Activated CD4-positive, alpha-beta T cell treated with anti-CD3 and anti-CD28 coated beads, Interleukin-2, amount 50 U/mL, for 48 hours (primary cell): ENCODE measurements at regions not wholly inside any gene's neighbourhood (a gene's known extent, or its start where the extent isn't known, plus 50 kb on each side); places are given as distances from the start of the nearest gene placed in this dataset.
"Not testable (repeated sequence)": the region's sequence is repeated elsewhere in the genome, so short reads cannot be mapped to it uniquely, and the experiment has no call there.

Experiments
- DNase-seq, 2 experiments: peaks; one replicate each; pipeline ENCODE4 v3.0.0-alpha.2; 2020

DNA sequence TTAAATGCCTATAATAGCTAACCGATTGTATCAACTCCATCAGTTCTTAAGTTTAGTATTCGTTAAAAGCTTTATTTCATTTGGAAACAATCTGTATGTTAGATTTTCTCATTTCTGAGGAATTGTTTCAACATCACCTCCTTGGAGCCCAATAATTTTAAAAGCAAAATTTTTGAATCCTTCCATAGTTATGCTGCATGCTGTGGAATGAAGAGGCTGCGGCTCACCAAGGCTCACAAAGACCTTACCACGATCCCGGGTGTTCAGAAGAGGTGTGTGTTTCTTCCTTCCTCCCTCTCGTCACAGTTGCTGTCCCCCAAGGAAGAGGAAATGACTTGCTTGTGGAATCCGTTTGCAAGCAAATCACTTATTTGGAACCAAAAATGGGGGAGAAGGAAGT, 143.8 kb downstream of the FGF1 start:
- DNase-seq, result no peak

DNA sequence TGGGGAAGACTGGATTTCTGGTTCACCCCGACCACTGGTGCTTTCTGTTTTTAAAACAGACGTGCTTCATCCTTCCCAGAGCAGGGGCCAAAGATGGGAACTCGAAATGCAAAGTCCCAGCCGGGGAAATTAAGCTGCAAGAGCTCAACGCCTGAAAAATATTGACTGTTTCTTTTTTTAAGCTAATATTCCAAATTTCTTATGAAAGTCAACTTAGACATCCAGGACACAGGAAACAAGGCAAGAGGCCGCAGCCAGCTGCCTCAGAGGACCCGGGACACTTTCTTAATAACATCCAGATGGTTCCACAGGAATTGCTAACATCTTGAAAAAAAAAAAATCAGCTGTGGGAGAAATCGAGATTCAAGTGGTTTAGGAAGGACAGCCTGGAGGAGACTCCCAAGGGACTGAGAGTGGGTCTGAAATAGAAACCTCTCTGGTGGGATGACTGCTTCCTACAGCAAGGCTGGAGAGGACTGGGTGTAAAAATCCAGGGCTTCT, 144.9 kb downstream of the FGF1 start:
- DNase-seq, result no peak

DNA sequence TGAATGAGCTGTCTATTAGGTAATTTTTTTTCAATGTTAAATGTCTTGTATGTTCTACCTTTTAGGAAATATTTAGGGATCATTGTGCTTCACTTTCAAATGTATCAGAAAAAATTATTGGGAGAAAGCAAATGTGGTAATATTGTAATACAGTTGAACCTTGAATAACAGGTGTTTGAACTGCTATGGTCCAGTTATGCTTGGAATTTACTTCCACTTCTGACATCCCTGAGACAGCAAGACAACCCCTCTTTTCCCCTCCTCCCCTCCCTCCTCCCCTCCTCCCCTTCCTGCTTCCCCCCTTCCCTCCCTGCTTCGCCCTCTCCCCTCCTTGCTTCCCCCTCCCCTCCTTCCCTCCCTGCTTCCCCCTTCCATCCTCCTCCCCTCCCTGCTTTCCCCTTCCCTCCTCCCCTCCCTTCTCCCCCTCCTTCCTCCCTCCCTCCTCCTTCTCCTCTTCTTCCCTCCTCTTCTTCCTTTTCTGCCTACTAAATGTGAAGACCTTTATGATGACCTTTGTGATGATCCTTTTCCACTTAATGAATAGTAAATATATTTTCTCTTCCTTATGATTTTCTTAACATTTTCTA, 146.6 kb downstream of the FGF1 start:
- no peak for DNase-seq

DNA sequence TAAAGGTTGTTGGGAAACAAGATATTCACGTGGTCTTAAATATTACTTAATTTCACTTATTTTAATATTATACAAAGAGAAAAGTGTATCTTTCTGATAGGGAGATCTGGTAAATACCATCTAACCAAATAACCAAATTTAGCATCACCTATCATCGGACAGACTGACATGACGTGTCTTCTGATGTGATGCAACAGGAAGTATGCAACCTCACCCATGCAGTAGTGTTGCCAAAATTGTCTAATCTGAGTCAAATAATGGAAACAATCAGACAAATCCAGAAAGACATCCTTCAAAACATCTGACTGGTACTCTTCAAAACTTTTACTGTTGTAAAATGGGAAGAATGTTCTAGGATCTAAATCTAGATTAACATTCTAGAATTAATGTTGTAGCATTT, 148.0 kb downstream of the FGF1 start:
- DNase-seq, result no peak

DNA sequence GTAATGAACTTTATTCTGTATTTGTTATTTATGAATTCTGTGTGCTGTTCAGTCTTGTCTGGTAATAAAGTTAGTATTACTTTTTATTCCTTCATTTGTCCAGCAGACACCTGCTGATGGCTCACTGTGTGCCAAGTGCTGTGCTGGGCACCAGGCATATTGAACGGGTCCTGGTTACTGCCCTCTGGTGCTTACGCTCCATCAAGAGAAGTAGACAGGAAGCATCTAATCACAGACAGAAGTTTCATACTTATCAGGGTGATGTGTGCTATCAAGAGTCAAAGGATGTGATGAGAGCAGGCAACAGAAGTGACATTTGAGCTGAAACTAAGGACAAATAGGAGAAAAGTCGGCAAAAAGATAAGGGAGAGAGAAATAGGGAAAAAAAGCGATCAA, 153.1 kb downstream of the FGF1 start:
- DNase-seq, result no peak

DNA sequence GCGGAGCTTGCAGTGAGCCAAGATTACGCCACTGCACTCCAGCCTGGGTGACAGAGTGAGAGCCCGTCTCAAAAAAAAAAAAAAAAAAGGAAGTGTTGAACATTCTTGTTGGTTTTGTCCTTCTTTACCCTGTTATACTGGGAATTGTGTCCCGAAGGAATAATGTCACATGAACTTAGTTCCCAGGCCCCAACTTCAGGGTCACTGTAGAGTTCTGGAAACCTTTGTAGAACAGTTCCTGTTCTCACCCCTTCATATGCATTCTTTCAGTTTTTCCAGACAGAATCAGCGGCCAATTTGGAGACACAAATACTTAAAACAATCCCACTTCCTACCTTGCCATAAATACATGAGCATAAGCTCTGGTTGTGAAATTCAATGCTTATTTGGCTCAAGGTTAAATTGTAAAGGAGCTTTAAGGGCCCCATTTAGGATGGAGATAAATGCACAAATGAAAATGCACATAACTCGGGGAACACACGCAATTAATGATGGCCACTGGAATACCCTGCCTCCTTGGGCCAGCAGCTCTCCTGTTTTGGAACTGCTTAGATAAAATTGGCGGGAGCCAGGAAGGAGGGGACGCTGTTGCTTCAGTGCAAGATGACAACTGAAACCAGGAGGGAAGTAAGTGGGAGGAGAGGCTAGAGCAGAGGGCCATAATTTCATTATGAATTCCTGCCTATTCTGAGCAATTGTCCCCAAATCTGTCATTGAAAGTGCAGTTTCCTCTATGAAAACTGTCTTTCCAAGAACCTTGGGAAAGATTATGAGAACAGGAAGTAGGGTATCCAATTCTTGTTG, 153.7 kb downstream of the FGF1 start:
- no peak for DNase-seq

DNA sequence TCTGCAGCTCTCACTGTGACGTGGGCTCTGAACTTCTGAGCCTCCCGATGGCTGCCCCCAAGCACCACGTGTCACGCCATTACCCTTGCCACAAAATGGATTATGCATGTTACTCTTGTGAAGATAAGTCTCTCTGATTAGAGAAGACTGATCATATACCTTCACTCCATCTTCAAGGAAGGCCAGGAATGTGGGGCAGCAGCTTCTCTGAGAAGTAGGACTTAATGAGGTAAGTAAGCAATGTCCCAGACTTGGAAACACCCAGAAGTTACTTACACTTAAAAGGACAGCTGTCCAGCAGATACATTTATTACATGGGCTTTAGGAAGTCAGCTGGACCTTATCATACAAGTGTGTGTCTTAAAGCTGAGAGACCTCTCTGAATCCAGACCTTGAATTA, 155.0 kb downstream of the FGF1 start:
- DNase-seq, result no peak

DNA sequence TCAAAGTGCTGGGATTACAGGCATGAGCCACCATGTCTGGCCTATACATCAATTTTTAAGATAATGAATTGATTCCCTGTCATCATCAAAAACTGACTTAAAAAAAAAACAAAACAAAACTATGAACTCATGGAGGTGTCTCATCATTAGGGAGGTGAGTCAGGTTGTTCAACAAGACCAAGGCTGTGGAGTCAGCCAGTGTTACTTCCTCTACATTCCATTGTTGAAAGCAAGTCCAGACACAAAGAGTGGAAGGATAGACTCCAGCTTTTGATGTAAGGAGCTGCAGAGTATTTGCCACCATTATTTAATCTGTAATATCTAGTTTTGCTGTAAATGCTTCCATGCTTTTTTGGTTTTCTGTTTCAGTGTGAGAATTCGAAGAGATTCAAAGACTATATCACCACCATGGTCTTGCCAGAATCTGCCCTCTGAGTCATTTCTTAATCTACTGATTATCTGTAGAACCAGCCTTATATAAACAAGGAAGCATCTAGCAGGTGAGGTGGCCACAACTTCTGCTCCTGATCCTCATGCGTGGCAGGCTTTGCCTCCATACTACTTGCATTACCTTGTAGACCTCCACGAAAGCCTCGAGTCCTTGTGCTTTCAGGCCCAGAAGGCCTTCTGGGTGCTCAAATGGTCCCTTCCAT, 156.1 kb downstream of the FGF1 start:
- DNase-seq, result no peak

DNA sequence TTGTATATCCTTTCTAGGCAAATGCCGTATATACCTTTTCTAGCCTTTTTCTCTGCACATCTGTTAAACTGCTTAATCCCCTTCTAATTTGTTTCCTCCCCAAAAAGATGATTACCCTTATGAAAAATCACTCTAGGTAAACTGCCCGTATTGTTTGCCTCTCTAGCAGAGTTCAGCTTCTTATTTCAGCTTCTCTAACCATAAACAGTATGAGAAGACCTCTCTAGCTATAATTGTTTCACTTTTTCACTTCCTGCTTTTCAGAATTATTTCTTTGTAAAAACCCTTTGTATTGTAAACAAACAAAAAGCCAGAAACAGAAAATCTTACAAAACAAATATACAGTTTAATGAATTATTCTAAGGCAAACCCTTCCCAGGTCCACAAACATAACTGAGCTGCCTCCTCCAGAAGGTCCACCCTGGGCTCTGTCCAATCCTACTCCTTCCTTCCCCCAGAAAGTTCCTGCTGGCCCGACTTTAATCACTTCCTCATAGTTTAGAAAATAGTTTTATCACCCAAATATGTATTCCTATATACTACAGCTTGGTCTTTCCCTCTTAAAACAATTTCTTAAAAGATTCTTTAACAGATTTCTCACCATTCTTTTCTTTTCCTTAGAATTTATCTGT, 158.1 kb downstream of the FGF1 start:
- no peak for DNase-seq

DNA sequence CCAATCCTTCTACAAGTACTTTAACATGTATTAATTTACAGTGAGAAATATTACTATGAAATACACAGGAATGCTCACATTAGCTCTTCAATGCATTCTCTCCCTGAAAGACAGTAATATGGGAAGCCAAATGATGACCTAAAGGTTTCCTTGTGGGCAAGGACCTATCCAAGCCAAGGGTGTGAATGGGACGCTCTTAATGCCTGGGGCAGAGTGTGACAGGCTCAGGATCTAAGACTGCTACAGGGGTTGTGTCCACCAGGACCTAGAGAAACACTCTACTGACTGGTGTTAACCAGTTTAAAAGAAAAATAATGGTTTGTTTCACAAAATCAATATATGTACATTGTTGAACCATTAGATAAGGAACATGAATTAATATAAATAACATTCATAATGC, 158.7 kb downstream of the FGF1 start:
- DNase-seq, result no peak

DNA sequence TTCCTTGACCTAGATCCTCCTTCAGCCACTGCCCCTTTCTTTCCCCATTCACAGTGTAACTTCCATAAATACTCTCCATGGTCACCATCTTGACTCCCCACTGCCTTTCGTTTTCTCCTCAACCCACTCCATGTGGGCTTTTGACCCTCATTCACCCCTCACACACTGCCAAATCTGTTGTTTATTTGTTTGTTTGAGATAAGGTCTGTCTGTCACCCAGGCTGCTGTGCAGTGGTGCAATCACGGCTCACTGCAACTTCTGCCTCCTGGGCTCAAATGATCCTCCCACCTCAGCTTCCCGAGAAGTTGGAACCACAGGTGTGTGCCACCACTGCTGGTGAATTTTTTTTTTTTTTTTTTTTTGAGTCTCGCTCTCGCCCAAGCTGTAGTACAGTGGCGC, 162.9 kb downstream of the FGF1 start:
- no peak for DNase-seq

DNA sequence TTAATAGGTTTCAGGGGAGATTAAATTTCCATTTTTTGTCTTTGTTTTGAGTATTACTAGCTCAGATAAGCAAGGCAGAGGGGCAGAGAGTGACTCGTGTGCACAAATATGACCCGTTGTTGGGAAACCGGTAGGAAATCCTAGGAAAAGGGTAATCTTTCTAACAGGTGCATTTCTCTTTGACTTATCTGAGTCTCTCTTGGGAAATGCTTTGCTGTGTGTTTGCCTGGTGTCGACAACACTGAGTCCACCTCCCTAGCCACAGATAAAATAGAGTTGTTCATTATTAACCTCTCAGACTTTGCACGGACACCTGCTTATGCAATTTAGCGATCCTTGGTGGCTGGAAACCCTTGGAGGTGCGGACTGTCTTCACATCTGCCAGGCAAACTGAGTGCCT, 164.2 kb downstream of the FGF1 start:
- no peak for DNase-seq

DNA sequence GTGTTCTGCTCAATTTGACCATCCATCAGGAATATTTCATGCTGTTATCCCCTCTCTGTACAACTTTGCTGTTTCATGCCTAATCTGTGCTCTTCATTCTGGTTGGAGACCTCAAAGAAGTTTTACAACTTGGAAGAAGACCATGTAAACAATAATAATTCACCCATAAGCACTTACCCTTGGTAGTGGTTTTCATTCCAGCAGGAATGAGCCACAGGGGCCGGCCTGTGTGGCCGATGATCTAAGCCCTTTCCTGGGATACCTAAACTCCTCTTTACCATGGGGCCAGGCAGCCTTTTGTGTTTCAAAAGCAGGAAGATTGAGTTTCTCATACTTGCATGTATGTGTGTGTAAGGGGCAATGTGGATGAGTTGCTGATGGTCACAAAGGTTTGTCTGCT, 165.0 kb downstream of the FGF1 start:
- DNase-seq, result no peak

DNA sequence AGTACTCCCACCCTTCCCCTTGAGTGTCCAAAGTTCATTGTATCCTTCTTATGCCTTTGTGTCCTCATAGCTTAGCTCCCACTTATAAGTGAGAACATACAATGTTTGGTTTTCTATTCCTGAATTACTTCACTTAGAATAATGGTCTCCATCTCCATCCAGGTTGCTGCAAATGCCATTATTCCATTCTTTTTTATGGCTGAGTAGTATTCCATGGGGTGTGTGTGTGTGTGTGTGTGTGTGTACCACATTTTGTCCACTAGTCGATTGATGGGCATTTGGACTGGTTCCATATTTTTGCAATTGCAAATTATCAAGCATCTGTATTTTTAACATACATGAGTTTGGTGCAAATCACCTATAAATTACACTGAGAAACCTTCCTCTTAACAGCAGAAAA, 166.0 kb downstream of the FGF1 start:
- not testable (repeated sequence) for DNase-seq

DNA sequence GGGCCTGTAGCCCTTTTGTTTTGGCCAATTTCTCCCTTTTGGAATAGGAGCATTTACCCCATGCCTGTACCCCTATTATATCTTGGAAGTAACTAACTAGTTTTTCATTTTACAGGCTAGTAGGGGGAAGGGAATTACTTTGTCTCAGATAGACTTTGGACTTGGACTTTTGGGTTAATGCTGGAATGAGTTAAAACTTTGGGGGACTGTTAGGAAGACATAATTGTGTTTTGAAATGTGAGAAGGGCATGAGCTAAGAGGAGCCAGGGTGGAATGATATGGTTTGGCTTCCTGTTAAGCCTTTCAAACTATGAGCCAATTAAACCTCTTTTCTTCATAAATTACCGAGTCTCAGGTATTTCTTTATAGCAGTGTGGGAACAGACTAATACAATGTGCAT, 168.1 kb downstream of the FGF1 start:
- no peak for DNase-seq

DNA sequence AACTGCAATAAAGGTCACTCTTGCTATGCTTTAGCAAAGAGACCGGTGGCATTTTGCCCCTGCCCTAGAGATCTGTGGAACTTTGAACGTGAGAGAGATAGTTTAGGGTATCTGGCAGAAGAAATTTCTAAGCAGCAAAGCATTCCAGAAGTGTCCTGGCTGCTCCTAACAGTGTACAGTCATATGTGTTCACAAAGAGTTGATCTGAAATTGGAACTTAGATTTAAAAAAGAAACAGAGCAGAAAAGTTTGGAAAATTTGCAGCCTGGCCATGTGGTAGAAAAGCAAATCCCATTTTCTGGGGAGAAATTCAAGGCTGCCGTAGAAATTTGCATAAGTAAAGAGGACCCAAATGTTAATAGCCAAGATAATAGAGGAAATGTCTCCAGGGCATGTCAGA, 169.2 kb downstream of the FGF1 start:
- DNase-seq, result no peak

DNA sequence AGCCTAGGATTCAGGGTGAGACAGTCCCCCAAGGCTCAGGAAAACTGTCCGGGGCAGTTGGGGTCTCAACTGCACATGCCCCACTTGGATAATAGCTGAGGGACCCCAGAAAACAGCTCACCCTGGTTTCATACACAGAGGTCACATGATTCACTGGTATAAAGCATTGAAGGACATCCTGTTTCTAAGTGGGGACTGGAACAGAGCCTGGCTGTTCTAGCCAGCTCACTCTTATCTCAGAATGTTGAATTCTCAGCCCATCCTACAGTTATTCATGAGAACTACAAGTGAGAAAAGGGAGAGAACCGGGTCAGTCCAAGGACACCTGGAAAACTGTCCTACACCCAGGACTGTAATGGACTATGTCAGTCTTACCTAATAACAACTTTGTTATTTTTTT, 170.9 kb downstream of the FGF1 start:
- no peak for DNase-seq

DNA sequence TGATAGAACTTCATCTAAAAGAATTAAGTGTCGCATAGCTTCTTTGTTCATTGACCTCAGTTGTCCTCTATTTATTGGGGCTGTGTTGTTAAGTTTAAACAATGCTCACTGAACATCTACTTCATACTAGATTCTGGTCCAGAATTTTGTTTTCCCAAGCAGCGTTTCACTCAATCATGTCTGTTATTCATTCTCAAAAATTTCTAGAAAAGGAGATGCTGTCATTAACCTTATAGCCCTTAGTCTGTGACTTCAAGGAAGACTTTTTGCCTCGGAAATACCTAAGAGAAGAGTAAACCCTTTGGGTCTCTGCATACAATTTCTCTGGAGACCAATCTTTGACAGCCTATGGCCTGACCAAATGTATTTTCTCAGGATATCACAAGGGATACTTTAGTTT, 171.7 kb downstream of the FGF1 start:
- no peak for DNase-seq

DNA sequence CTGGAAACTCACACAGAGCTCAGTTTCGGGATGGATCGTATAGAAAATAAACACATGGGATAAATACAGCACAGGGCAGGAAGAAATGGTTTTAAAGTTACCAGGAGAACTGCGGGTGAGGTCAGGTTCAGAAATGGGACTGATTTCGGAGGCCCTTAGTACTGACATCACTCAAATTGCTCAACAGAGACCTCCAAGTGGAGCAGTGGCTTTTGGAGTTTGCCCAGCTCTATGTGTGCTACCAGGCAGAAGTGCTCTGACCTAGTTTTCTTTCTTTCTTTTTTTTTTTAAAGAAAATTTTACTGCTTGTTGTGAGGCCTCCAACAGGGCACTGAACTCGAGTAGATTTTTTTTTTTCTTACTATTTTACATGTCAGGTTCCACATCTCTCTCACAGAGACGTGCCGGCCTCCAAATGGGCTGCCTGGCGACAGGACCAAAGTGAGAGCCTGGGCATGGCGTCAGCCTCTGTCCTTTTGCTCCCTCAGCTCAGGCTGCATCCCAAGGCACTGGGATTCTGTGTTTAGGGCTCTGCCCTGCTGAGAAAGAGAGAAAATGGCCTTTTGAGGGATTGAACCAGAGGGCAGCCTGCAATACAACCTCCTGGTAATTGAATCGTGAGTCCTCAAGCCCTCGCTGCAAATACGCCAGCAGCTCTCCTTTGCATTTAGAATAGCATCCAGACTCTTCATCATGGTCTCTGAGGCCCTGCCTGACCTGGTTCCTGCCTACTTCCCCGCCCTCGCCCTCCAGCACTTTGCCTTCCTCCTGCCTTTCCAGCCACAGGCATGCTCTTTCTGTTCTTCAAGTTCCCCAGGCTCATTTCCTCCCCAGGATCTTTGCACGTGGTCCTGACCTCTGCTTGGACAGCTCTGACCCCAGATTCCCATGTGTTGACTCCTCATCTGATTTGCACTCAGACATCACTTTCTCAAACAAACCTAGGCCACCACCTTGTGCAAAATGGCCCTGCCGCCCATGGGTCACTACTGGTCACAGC, 173.5 kb downstream of the FGF1 start:
- no peak for DNase-seq

DNA sequence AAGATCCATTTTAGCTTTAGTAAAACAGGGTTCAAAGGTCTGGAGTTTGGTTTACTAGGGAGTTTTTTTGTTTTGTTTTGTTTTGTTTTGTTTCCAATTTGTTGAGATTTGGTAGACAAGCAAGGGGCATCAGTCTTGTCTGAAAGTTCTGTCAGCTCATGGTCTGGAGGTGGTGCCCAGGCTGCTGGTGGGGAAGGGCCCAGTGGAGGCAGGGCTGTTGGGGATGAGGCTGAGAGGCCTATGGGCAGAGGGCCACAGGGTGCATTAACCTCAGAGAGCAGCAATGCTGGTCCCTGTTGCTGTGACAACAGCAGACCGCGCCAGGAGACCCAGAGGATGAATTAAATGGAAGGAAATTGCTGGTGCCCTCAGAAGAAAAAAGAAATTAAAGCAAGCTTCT, 174.5 kb downstream of the FGF1 start:
- no peak for DNase-seq

DNA sequence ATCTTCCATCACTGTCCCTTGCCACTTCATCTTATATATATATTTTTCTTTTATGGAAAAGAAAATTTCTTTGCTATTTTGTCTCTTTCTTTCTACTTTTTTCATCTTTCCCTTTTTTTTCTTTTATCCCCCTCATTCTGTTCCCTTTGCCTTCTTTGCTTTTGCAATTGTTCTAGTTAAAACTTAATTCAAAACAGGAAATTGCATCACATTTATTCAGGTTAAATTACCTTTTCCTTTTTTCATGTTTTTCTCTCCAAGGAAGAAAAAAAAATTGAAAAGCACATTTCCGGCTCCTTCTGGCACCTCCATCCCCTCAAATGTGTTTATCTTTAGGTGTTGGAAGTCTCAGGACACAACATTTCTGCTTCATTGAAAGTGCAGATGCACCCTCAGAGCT, 176.9 kb downstream of the FGF1 start:
- DNase-seq, result no peak

DNA sequence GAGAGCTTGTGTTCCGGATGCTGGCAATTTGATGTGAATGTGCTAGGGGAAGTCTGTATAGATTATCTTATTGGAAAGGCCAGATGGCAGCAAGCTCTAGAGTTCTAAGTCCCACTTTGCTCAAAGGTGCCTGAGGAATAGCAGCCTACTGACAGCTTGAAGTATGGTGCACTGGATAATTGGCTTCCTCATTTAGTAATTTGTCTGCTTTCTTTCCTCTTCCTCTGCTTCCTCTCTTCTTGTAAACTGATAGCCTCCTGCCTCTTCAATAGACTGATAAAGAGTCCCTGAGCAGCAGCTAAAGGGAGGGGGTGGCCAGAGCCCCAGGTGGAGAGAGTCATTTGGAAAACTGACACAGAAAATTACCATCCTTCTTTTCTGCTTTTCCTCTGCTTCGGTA, 177.3 kb downstream of the FGF1 start:
- DNase-seq, result no peak
